GM12892 (cell line): ENCODE measurements at regions not wholly inside any gene's neighbourhood (a gene's known extent, or its start where the extent isn't known, plus 50 kb on each side); places are given as distances from the start of the nearest gene placed in this dataset.

Experiments
- POLR2AphosphoS5 ChIP-seq: IDR thresholded peaks from 2 replicates; pipeline ENCODE4 v1.6.1; 2011; ENCODE audit warnings: low read depth, low read length, control low read depth
- TAF1 ChIP-seq: IDR thresholded peaks from 2 replicates; pipeline ENCODE4 v1.6.1; 2011; ENCODE audit warnings: low read depth, mild to moderate bottlenecking, control low read depth, low read length, borderline replicate concordance

DNA sequence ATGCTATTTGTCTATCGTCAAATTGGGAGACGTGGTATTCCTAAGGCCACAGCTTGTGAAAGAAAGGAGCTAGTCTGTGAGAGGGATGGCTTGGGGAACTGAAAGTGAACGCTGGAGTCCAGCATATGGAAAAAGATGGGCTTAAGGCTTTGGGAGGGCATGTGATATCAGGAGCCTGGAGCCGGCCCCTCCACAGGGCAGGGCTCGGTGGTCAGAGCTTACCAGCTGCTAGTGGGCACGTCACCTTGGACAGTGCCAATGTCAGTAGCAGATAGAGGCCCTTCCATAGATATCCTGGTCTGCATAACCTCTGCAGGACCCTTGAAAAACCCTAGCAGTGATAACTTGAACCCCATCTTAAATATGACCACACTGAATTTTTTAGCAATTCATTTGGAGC is 259.1 kb upstream of the RAB6C start:
- TF ChIP-seq POLR2AphosphoS5 (no peak), TAF1 (no peak)
